Astrocyte (in vitro differentiated cells and primary cell): ENCODE measurements at regions not wholly inside any gene's neighbourhood (a gene's known extent, or its start where the extent isn't known, plus 50 kb on each side); places are given as distances from the start of the nearest gene placed in this dataset.

Experiments
- CTCF ChIP-seq: IDR thresholded peaks from 2 replicates; pipeline ENCODE4 v1.5.1; 2011; ENCODE audit warnings: low read depth, mild to moderate bottlenecking, inconsistent platforms, low read length, moderate library complexity; ENCODE audit not compliant: insufficient read depth
- EZH2 ChIP-seq: IDR thresholded peaks from 2 replicates; pipeline ENCODE4 v1.6.1; 2012; ENCODE audit warnings: mild to moderate bottlenecking, low read length, inconsistent platforms; ENCODE audit not compliant: insufficient read depth

GRCh38 chr2:226531061-226531810 is 268.4 kb downstream of the IRS1 start:
- TF ChIP-seq CTCF (no peak), EZH2 (no peak)
